SH-SY5Y (cell line): ENCODE measurements at regions not wholly inside any gene's neighbourhood (a gene's known extent, or its start where the extent isn't known, plus 50 kb on each side); places are given as distances from the start of the nearest gene placed in this dataset.

ENCODE experiments used
- GATA2 ChIP-seq: IDR thresholded peaks from 2 replicates; pipeline ENCODE4 v1.6.1; 2011; ENCODE audit warnings: mild to moderate bottlenecking, low read depth, low read length
- GATA3 ChIP-seq: IDR thresholded peaks from 2 replicates; pipeline ENCODE4 v1.6.1; 2011; ENCODE audit warnings: low read depth, mild to moderate bottlenecking, low read length, moderate library complexity

DNA sequence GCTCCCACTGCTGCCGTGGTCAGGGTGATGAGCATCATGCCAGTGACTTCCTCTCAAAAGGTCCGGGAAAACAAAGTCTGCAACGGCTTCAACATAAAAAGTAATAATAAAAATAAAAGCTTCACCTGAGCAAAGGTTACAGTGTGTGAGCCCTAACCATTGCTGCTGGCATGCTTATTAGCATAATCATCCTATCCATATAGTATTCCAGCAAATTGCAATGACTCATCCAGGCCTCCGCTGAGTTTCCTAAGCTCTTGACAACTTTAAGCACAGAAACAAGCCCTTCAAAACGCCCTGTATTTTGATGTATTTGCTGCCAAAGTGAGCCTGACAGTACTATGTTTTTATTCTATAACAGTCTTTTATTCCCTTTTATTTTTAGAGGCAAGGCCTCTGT is 100.5 kb downstream of the AASDH start:
- TF ChIP-seq GATA2, result no peak

DNA sequence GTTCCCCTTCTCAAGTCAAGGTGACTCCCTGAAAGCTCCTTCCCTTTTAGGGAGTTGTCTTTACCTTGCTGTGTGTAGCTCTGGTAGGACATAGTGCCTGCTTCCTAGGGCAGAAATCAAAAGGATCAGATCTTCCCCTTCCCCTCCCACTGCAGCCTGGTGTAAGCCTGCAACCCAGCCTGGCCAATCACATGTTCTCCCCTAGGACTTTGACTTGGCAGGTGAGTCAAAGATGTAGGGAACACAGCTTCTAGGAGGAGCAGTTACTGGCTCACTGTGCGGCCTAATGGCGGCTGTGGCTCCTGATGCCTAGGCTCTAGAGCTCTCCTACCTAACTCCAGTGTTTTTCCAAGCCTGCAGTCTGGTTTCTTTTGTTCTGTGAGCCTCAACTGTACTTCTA is 103.9 kb downstream of the AASDH start:
- TF ChIP-seq GATA2 (no peak), GATA3 (no peak)

DNA sequence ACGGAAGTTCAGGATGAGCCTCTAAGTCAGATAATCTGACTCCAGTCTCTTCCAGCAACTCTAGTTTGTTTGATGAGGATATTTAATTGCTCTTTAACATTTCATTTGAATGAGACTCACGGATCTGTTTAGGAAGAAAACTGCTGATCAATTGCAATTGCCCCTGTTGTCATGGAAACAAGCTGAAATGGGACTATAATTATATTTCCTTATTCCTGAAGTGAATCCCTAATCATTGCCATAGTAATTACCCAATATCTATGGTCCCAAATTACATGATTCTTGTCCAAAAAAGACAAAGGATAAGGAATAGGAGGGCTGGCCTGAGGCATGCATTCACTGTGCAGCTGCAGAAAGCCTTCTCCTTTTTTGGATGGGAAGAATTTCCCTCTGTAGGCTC is 105.3 kb downstream of the AASDH start:
- TF ChIP-seq GATA3 (no peak), GATA2 (no peak)

DNA sequence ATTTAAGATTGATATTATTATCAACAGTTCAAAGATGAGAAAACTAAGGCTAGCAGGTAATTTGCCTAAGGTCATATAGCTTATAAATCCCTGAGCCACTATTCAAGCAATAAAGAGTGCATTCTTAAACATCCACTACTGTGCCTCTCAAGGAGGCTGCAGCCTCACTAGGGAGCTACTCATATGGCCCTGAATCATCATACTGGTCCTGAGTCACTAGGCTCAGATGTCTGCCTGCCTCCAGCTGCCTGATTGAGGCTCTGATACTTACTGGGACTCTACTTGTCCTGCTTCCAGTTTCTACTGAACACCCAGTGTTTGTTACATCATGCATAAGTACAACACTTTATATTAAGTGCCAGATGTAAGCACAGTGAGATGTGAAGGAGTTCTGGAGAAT is 110.7 kb downstream of the AASDH start:
- TF ChIP-seq GATA3 (no peak), GATA2 (no peak)

DNA sequence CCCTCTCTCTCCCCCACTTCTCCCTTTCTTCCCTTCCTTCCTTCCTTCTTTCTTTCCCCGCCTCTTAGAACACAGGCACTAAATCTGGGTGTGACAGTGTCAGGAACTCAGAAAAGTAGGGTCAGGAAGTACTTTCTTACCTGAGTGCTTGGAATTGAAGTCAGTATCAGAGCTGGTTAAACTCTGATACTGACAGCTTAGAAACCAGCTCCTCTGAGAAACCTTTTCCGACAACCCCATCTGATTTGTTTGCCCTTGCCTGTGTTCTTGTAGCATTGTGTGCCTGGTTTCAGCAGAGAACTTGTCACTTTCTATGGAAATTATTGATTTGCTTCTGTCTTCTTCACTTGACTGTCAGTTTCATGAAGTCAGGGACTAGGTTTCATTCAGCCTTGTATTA is 113.9 kb downstream of the AASDH start:
- TF ChIP-seq GATA3, result no peak
- no peak for TF ChIP-seq GATA2

DNA sequence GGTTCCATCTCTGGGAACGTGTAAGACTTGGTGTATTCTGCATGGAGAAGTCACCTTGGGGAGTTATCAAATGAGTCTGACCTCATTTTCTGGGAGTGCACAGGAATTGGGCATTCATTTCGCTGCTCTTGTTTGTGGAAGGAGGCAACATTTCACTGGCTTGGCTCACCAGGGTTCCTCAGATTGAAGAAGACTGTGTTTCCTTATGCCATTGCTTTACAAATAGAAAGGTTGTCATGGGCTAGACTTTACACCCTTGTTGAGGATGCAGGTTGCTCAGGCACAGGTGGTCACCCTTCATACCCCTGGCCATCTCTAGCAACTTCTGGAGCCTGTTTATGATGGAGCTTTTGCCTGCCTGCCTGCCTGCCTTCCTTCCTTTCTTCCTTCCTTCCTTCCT is 114.4 kb downstream of the AASDH start:
- TF ChIP-seq GATA2 (no peak), GATA3 (no peak)

DNA sequence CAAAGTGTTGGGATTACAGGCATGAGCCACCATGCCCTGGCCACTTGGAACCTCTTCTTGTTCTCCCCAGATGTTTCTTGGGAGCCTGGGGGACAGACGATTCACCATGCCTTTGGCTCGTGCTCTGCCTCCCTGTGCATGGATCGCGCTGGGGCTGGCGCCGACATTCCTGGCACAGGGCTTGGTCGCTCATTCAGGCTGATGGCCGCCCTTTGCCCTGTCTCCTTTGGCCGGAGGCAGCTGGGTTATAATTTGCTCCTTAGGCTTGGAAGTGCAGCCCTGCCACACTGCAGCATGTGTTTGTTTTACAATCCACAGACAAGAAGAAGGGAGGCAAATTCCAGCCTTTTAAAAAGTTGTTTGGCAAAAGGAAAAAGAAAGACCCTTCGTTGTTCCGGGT is 115.3 kb downstream of the AASDH start:
- no peak for TF ChIP-seq GATA2
- no peak for TF ChIP-seq GATA3

DNA sequence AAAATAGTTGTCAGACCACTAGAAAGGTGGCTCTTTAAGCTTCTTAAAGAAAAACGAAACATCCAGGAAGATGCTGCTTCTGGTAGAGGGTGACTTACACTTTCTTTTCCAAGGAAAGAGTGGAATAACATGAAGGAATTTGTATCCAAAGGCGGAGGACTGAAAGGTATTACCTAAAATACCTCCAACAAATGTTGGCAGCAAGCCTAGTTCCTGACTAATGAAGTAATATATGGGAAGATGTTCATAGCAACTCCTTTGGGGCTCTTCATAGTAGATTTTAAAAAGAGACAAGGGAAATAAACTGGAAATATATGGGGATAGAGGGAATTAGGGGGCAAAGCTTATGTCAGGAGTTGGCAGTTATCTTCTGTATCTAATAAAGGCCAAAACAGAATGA is 116.2 kb downstream of the AASDH start:
- no peak for TF ChIP-seq GATA3
- no peak for TF ChIP-seq GATA2

DNA sequence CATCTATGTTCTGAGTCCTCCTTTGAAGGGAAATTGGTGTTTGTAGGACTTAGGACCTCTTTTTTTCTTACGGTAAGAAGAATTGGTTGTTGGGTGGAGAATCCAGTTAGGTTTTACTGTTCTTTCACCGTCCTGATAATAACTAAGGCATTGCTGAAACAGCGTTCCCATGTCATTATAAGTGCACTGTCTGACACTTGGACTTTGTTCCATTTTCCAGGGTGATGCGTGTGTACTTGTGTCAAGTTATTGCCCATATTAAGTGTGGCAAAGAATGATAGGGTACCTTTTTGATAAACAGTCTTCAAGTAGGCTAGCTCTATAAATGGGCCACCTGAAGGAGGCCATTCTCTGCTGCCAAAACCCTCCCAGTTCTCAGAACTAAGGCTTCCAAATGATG is 119.7 kb downstream of the AASDH start:
- TF ChIP-seq GATA2 (no peak), GATA3 (no peak)

DNA sequence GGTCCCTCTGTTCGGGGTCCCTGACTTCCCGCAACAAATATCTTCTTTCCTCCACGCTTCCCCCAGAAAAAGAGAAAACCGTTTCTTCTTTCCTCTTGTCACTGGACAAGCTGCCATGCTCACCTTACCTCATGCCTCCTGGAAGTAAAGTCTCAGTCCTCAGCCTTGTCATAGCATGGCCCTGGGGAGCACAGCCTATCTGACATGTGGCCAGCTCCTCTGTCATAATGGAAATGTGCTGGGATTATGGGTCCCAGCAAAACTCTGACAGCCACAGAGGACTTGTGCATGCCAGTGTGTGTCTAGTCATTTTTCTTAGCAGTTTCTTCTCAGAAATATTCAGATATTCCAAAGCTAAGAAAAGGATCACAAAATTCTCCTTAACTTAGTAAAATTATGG is 122.4 kb downstream of the AASDH start:
- TF ChIP-seq GATA3 (no peak), GATA2 (no peak)

DNA sequence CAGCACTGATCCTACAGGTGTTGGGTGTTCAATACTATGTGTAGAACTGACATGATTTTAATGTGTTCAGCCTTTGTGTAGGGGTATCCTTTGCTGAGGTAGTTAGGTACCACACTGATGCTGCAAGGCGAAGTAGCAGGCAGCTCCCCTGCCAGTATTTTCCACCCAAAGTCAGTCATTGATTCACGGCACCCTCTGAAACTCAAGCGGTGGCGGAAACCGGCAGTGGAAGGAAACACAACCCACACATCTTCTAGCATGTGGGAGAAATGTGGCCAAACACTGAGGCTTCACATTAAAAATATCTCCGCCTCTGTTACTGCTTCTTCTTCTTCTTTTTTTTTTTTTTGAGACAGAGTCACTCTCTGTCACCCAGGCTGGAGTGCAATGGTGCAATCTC is 126.3 kb downstream of the AASDH start:
- TF ChIP-seq GATA3 (no peak), GATA2 (no peak)

DNA sequence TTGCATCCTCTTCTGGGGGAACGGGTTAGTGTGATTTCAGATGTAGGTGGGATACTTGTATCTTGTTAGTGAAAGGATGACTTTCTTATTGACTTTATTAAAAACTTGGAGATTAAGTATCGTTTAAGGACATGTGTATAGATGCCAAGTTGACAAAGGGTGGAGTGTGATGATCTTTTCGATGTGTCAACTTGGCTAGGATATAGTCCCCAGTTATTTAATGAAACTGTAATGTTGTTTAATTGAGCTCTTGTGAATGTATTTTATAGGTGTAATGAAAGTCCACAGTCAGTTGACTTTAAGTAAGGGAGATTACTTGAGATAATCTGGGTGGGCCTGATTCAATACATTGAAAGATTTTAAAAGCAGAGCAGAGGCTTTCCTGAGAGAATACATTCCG is 127.0 kb downstream of the AASDH start:
- TF ChIP-seq GATA3, result no peak
- no peak for TF ChIP-seq GATA2

DNA sequence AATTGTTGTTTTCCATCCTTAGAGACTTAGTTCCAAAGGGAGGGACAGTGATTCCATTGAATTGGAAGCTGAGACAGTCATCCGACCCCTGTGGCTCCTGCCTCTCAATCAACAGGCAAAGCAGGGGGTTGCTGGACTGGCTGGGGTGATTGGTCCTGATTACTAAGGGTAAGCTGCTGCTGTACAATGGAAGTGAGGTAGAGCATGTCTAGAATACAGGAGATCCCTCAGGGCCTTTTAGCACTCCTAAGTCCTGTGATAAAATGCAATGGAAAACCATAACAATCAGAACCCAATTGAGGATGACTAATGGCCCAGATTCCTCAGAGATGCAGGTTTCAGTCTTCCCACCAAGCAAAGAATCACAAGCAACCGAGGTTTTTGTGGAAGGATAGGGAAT is 127.6 kb downstream of the AASDH start:
- no peak for TF ChIP-seq GATA3
- TF ChIP-seq GATA2, result no peak

DNA sequence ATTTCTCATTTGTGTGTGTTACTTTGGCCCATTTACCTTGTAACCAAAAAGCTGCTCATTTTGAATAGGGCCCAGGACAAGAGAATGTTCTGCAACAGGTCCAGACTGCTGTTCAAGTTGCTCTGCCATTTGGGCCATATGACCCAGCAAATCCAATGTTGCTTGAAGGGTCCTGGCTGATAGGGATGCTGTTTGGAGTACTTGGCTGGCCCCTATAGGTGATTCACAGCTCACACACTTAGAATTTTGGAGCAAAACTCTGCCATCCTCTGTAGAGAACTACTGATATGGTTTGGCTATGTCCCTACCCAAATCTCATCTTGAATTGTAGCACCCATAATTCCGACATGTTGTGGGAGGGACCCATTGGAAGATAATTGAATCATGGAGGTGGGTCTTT is 131.5 kb downstream of the AASDH start:
- TF ChIP-seq GATA2, result no peak
- TF ChIP-seq GATA3, result no peak

DNA sequence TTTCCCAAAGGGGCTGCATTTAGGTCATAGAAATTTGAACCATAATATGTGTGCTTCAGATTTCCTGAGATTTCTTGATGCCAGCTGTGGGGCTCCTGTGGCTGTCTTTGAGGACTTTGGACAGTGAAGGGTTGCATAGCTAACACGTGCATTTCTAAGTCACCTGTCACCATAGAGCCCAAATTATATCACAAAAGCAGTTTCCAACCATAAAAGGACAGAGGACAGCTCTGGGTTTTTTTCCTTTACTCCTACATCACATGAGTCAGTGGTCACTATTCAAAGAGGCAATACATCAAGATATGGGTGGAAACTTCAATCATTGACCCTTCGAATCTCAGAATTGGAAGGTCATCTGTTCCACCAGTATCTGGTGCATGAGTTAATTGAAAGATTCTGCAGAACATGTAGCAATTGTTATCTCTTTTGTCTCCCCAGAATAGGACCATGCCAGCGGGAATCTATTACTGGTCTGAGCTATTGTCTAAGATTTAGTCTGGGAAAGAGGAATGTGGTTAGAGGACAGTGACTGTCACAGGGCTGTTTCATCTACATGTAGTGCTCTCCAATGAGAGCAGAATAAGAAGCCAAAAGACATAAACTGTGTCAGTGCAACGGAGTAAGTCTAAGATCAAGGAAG is 133.5 kb downstream of the AASDH start:
- TF ChIP-seq GATA2 (no peak), GATA3 (no peak)

DNA sequence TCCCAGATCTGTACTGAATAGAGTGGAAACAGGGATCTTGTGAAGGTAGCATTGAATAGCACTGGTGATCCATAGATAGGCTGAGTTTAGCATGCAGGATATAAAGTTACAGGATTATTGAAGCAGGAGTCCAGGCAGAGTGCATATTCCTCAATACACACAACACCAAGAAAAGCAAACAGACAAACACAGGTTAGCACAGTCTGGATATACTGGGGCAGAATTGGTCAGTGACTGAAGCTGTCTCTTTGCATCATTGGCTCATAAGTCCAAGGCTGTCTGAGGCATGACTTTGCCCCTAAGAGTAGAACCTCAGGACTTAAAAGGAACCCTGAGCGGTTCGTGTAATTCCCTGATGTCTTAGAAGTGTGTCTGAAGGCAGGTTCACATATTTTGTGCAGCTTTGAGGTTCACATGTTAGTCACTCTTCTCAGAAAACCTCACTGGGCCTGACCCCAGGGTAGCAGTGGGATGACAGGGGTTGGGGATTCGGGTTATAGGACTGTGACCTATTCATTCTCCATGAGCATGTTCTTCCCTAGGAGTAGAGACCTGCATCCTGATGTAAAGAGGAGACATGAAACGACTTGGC is 134.6 kb downstream of the AASDH start:
- TF ChIP-seq GATA2 (no peak), GATA3 (no peak)

DNA sequence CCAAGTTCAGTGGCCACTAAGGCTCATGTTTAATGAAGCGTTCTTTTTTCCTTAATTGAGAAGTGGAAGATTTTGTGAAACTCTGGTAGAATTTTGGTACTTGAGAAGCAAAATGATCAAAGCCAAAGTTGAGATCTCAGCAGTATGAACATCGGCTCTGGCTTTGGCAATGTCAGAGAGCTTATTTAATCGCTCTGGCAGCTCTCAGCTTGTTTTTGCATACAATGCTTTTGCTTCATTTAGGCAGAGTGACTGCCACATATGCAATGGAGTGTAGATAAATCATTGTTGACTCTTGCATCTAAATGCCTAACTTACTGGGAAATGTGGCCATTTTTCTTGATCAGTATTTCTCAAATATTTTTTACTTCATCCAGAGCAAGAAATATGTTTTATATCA is 135.7 kb downstream of the AASDH start:
- no peak for TF ChIP-seq GATA3
- no peak for TF ChIP-seq GATA2
